K562 (cell line): ENCODE measurements at regions not wholly inside any gene's neighbourhood (a gene's known extent, or its start where the extent isn't known, plus 50 kb on each side); places are given as distances from the start of the nearest gene placed in this dataset.

Experiments
- BACH1 ChIP-seq: fragments of 200-800 bp; sonication (Bioruptor generic); IDR thresholded peaks from 2 replicates; pipeline ENCODE4 v1.6.1; 2016; ENCODE audit warnings: missing genetic modification characterization, missing compliant biosample characterization
- GTF2F1 ChIP-seq: IDR thresholded peaks from 2 replicates; pipeline ENCODE4 v1.6.1; 2011; ENCODE audit warnings: low read depth, low read length, improper control_type of control experiment
- MYC ChIP-seq, 2 experiments: fragments of 250-450 bp in 1 of 2; sonication (Bioruptor Pico) in 1 of 2; IDR thresholded peaks; 2 replicates each; pipeline versions ENCODE4 v1.5.1 to v1.6.1; 2012 to 2021; ENCODE audit warnings: low read depth in 2 of 2, borderline replicate concordance in 1 of 2, improper control_type of control experiment in 1 of 2, low read length in 1 of 2, mild to moderate bottlenecking in 1 of 2, moderate library complexity in 1 of 2

GRCh38 chr18:27428120-27428519, 243.0 kb upstream of the CHST9 start:
- TF ChIP-seq MYC (IDR thresholded peaks at IDR 0.05; ENCODE audit: low read depth, low read length) = no peak
- no peak for TF ChIP-seq MYC (CRISPR knock-in tag; IDR thresholded peaks at IDR 0.05; ENCODE audit: borderline replicate concordance, low read depth)
- no peak for TF ChIP-seq GTF2F1
- no peak for TF ChIP-seq BACH1 (tag)
